ENCODE measurements at regions not wholly inside any gene's neighbourhood (a gene's known extent, or its start where the extent isn't known, plus 50 kb on each side); places are given as distances from the start of the nearest gene placed in this dataset.
"Not testable (repeated sequence)": the region's sequence is repeated elsewhere in the genome, so short reads cannot be mapped to it uniquely, and the experiment has no call there.

- TF ChIP-seq CTCF (IDR thresholded peaks at IDR 0.05; ENCODE audit: insufficient read depth, low read length); GABPA (IDR thresholded peaks at IDR 0.05; ENCODE audit: low read depth): not testable (repeated sequence)
Measured at GRCh38 chr14:97148021-97148420, 350.8 kb downstream of the VRK1 start.
